HuH-7.5 (cell line): ENCODE measurements at regions not wholly inside any gene's neighbourhood (a gene's known extent, or its start where the extent isn't known, plus 50 kb on each side); places are given as distances from the start of the nearest gene placed in this dataset.

Experiments used
- DNase-seq: peaks from one replicate; pipeline ENCODE4 v3.0.0; 2011; ENCODE audit warnings: low spot score

DNA sequence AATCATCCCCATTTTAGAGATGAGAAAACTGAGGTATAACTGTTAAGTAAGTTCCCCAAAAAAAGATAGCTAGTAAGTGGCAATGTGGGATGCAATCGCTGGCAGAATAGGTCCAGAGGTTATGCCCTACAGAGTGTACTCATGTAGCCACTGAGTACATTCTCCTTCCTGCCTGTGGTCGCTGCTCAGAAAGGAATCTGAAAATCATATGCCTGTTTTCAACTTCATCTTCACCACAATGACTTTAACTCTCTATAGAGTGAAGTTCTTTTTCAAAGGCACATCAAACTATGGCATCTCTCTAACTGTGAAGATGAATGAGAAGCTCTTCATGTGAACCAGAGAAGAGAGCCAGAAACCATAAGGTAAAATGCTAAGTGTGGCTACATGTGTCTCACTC lies 162.2 kb upstream of the SLC25A13 start:
- no peak for DNase-seq

DNA sequence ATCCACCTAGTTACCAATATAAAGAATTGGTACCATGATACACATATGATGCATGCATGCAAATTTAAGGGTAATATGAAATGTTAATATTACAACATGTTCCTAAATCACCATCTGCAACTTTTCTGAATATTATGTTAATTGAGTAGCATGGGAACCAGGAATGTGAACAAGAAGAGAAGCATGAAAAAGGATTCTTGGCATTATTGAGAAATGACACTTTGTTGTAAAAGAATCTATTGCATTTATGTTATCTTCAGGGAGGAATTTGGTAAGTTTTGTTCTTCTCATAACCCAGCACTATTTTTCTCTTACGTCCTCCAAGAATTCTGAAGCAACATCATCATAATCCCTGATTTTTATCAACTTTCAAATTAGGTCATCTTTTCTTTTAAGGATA lies 159.9 kb upstream of the SLC25A13 start:
- DNase-seq = no peak

DNA sequence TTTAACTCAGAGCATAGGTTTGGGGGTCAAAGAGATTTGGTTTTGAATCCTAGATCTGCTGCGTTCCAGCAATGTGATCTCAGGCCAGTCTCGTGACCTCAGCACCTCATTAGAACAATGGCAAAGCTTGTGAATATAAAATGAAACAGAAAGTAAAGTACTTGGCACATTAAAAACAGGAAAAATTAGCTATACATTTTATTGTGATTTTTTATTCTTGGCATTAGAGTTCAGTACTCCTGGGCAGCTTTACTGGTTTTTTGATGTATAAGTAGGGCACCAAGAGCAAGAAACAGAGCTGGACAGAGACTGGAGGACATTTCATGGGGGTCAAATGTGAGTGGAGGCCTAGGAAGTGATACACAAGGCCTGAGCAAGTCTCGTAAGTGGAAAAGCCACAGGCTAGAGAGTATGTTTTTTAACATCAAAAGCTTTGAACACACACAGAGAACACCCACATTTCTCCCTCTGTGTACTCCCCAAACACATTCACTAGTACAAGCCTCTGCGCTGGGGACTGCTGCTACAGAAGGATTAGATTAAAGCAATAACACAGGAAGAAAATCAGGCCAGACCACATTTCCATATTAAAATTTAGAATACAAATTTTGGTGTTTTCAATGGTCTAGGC lies 157.2 kb upstream of the SLC25A13 start:
- no peak for DNase-seq

DNA sequence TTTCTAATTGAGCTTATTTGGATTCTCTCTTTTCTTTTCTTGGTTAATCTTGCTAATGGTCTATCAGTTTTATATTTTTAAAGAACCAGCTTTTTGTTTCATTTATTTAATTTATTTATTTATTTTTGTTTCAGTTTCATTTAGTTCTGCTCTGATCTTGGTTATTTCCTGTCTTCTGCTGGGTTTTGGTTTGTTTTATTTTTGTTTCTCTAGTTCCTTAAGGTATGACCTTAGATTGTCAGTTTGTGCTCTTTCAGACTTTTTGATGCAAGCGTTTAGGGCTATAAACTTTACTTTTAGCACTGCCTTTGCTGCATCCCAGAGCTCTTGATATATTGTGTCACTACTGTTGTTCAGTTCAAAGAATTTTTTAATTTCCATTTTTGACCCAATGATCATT lies 149.7 kb upstream of the SLC25A13 start:
- DNase-seq = no peak

DNA sequence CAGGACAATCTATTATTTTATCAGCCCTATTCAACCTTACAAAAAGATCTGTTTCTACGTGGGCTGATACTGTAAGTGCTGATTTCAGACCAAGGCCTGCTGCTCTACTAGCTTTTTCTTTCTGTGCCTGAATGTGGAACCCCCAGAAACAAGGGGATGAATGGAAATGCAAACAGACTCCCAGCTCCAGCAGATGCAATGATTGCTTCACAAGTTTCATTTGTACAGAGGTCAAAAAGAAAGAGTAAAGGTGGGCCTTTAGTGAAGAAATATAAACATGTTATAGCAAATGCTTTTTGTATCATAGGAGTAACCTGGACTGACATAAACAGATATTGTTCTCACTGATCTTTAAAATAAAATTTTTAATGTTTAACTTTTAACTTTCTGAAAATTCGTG lies 130.2 kb upstream of the SLC25A13 start:
- DNase-seq = no peak

DNA sequence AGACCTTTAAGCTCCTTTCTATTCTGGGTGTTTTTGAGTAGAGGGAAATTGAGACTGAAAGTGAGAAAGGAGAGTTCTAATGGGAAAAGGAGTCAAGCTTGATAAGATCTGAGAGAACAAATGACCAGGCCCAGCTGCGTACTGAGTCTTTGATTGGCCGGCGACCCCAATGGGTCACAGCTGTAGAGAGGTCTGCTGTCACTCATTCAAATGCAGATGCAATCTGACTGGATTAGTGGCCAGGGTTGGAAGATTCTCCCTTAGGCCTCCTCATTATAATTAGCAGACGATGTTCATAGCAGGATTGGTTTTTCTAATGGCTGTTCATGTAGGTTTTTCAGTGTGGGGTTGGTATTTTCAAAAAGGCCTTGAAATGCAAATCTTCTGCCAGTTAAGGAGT lies 127.2 kb upstream of the SLC25A13 start:
- DNase-seq = no peak

DNA sequence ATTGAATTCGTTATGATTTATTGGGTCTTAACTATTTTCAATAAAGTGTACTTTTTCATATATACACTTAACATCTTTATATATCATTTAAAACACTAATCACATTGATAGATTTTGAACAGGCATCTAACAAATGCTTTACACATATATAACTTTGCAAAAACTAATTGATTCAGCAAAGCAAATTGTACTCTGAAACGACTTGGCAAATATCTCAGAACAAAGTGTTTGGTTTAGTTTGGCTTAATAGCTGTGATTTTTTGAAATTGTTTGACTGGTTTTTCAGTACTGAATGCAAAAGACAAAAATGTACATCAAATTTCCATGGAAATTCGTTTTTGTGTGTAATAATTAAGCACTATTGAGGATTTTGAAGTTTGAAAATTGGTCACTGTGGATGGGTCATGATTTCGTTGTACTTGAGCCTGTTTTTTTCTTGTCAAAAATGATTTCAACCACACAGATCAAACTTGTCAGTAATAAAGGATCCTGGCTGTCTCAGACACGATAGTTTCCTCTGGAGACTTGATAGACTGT lies 125.3 kb upstream of the SLC25A13 start:
- no peak for DNase-seq

DNA sequence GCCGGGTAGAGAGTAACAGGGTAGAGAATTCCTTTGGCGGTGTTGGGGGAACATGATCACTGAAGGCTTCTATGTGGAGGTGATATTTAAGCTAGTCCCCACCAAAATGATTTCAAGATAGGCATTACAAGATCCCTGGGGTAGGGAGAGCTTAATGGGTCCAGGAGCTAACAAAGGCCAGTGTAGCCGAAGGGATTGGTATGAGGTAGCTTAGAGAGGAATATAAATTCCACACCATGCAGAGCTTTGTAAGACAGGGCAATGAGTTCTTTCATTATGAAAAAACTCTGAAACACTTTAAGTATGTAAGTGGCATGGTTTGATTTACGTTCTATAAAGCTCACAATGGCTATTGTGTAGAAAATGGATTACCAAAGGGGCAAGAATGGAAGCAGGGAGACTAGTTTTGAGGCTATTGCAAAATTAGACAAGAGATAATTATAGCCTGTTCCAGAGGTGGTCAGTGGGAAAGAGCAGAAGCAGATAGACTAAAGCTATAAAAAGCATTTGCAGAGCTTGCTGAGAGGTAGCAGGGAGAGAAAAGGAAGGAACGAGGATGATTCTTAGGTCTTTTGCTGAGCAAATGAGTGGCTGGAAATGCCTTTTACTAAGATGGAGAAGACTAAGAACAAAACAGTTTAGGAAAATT lies 119.7 kb upstream of the SLC25A13 start:
- no peak for DNase-seq

DNA sequence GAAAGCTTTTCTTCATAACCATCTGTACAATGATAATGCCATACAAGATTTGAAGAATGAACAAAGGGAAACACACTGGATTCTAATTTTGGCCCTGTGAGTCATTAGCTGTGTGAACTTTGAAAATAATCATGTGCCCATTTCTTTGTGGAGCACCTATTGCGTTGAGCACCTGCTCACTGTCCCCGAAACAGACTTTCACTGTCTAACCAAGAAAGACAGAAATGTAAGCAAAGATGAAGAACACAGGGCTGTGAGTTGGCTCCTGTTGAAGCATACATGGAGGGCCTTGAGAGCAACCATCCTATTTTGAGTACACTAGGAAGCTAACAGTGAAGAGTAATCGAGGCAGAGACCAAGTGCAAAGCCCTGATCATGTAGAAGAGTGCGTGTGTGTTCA lies 118.4 kb upstream of the SLC25A13 start:
- DNase-seq = no peak

DNA sequence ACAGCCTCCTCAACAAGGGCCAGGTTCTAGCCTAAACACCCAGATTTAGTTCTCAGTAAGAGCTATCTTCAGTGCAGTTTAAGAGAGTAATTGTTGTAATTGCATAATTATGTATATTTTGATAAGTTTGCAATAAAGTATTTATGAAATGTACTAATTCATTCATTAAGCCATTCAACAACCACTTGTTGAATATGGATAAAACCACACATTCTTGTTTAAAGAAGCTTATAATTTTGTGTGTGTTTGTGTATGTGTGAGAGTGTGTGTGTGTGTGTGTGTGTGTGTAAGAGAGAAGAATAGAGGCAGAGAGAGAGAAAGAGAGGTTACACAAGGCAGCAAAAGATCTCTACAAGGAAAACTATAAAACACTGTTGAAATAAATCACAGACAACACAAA lies 115.0 kb upstream of the SLC25A13 start:
- no peak for DNase-seq

DNA sequence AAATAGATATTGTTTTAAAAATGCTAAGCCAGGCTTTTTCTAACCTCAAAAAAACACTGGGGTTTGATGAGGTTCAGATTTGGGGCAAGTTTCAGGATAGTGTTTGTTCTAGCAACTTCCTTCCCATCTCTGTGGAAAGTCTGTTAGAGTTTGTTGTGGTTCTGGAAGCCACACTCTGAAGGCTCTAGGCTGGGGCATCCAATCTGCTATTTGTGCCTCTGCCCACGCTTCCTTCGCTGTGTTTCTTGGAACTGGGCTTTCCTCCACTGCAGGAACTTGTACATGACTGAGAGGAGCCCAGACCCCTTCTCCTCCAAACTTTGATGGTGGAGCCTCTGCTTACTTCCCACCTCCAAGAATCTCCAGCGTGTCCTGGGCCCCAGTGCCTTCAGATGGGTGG lies 108.5 kb upstream of the SLC25A13 start:
- DNase-seq = no peak

DNA sequence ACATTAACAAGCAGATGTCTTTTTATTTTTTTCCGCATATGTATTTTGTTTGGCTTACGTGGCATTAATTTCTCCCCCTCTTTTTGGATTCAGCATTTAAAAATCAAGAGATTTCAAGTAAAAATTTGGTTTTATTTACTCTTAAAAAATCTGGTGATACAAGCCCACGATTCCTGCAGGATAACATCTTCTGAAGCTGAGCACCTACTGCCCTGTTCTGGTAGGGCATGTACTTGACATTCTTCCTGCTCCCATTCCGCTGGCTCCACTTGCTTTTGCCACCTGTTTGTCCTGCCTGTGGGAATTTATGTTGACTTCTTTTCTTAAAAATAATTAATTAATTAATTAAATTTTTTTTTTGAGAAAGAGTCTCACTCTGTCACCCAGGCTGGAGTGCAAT lies 105.2 kb upstream of the SLC25A13 start:
- no peak for DNase-seq

DNA sequence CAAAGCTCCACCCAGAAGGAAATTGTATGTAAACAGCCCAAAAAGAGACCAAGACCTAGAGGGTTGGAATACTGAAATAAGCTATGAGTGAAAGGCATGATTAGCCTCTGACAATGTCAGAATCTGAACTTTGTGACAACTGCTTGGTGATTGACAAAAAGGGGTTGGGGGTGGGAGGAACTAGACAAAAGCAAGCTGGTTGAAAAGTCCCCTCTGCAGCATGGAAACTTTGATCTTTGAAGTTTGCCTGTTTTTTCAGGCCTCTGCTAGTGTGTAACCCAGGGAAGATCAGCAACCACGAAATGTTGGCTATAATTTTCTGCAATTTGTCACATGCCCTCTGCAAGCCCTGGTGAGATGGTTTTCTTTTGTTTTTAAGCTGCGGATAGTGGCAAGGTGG lies 104.8 kb upstream of the SLC25A13 start:
- no peak for DNase-seq

DNA sequence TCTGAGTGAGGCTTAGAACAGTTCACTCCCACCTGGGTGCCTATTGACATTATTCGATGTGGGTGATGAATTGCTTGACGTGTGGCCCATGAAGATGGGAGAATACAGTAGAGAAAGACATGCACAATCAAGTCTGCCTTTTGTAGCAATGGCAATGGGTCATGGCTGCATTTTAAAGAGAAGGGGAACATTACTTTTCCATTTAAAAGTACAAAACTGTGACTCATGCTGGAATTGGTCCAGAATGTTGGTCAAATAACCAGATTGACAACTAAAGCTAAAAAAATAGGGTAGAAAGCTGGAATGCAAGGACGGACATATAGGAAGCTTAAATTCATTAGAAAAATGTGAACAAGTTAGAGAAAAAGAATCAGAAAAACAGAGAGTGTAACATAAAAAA lies 104.1 kb upstream of the SLC25A13 start:
- no peak for DNase-seq

DNA sequence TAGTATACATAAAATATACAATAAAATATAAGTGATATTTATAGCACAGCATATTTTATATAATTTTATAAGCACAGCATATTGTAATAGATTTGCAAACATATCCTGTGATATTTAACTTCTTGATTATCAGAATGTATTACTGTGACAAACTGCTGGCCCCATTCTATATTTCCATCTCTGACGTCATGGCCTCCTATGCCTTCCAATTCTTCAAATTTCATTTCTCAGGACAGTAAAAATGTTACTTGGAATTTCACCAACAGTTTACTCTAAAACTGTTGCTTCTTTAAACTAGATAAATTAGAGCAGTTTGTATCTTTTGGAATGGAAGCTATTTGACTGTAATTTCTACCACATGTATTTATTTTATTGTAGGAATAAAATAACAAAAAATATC lies 102.5 kb upstream of the SLC25A13 start:
- DNase-seq = no peak

DNA sequence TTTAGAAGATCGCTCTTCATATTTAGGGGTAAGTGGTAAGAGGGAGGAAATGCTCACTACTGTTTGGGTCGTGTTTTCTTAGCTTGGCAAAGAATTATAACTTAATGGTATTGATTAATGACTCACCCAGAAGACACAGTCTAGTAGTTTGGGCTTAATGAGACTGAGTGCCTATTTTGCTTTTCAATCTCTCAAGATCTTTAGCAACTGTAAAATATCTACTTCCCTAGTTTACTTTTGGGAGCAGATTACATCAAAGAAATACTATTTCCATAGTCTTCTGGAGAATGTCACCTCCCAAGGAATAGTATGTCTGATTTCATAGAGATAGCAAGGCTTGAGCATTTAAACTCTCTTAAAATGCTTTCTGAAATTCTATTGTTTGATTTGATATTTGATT lies 100.5 kb upstream of the SLC25A13 start:
- no peak for DNase-seq

DNA sequence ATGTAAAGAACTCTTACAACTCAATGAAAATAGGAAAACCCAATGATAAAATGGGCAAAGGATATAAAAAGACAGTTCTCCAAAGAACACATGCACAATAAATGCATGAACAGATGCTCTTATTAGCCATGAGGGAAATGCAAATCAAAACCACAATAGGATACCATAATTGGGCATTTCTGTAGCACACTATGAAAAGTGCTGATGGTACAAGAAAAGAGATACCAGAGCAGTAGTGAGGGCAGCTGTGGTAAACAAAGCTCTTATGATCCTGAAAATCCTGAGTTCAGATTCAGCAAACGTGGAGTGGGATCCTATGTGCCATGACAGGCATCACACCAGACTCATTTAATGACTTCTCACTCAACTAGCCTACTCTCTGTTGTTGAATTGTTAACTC lies 96.7 kb upstream of the SLC25A13 start:
- no peak for DNase-seq

DNA sequence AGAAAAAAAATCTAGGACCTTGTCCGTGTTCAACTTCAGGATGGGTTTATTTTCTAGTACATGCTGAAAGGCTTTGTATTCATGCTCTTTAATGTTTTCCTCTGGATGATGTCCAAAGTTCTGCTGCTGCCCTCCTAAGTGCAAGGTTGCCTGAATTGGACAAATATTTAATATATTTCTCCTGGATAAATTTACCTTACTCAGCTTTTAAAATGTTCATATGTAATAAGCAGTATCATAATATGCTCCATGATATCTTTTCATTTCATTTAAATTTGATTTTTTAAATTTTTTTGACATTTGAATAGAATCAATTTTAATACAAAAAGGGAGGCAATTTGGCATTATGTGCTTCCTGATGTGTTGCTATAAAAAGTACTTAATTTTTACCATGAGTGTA lies 95.9 kb upstream of the SLC25A13 start:
- DNase-seq = no peak

DNA sequence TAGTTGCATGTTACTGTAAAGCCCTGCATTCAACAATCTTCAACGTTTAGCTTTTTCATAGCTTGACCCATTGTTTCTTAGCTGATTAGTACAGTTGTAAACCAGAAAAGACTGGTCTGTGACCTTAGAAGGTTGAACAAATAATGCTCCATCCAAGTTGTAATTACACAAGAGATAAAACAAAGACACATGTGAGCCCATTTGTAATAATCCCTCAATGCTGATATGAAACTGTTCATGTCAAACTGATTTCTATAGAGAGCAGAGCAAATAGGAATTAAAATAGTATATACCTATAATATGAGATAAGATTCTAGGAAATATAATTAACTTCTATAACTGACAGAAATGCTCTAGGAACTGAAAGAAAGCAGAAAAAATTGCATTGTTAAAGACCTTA lies 94.7 kb upstream of the SLC25A13 start:
- no peak for DNase-seq

DNA sequence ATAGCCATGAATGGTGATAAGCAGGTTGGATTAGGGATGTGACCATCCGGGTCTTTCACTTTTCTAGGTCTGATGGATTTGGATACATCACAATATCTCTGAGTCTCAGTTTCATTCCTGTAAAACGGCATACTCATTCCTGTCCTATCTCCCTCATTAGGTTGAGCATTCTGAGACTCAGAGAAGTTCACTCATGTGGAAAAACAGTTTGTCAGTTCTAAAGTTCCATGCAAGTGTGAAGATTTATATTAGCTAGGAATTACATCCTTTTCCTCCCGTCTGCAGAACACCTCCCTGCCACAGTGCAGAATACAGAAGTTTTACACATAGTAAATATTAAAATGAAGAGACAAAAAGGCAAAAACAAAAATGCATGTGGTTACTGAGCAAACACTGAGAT lies 94.2 kb upstream of the SLC25A13 start:
- DNase-seq = no peak

DNA sequence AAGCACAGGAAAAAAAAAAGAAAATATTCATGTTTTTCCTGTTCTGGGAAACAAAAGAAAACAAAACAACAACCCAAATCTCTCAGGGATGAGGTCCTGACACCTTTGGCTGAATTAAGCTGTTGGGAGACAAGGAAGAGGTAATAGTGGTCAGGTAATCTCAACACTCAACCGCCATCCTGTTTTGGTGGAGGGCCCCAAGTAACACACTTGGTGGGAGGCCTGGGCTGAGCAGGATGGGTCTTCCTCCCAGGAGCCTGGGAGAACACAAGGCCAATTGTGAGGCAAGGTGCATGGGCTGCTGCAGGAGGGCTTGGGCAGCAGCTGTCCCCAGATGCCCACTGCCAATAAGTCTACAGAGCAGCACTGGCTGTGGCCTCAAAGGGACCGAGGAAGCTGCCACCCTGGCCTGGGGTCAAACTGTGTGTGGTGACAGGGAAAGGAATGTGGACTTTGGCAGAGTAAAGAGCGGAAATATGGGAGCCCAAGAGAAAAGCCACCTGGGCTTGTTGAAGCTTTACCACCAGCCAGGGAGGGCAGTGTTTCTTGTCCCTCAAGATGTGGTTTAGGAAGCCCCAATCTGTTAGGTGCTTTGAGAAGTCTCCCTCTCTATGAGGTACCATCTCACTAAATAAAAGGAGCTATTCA lies 93.5 kb upstream of the SLC25A13 start:
- DNase-seq = no peak

DNA sequence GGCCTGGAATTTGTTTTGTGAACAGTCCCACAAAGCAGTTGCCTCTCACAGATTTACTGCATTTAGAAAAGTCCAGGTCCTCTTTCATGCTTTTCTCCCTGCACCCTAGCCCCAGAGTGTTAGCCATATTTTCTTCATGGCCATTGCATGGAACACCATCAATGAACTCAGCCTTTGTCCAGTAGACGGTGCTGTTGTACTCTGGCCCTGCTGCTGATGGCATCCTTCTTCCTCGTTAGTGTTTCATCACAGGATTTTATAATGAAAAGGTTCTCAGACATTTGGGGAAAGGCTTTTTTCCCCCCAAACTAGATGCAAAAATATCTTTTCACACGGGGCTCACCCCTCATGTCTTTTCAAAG lies 93.0 kb upstream of the SLC25A13 start:
- no peak for DNase-seq

DNA sequence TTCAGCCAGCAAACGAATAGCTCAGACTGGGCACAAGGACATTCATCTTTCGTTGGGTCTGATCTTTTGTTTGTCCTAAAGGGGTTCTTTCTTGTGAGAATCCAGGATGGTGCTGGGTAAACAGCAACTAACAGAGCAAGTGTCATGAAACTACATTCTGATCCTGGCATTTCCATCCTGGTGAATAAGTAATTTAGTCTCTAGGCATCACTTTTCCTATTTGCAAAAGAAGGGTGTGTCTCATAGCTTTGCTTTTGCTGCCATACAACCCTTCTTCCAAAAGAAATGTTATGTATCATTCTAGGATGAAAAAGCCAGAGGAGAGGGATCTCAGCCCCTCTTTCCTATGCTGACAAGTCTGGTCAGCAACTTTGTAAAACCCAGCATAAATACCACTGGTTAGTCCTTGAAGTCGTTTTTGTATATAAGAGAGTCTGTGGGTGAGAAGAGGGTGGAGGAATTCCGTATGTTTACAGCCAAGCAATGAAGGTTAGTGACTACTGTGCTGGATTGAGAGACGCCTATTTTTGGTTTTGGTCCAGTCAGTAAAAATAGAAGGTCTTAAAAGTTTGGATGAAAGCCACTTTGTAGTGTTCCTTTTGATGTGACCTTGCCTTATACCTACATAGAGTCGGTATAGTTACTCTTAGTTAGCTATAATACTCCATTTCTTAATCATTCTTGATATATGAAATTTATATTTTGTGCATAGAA lies 88.4 kb upstream of the SLC25A13 start:
- no peak for DNase-seq
